Suprapubic skin (tissue), 3 donors: ENCODE measurements at regions not wholly inside any gene's neighbourhood (a gene's known extent, or its start where the extent isn't known, plus 50 kb on each side); places are given as distances from the start of the nearest gene placed in this dataset.

Experiments used
- EP300 ChIP-seq: sonication (generic); formaldehyde crosslinking; IDR thresholded peaks from one replicate; pipeline ENCODE4 v1.6.1; 2017; ENCODE audit warnings: antibody characterized with exemption
- TF ChIP-seq, protein P1 (sequence below), 2 donors: fragments of 200-600 bp in 1 of 2; fragments of 450-650 bp in 1 of 2; sonication (generic) in 1 of 2; IDR thresholded peaks; one replicate each; pipeline ENCODE4 v1.5.1; 2016 to 2019; ENCODE audit warnings: antibody characterized with exemption in 2 of 2, mild to moderate bottlenecking in 1 of 2, moderate library complexity in 1 of 2

DNA sequence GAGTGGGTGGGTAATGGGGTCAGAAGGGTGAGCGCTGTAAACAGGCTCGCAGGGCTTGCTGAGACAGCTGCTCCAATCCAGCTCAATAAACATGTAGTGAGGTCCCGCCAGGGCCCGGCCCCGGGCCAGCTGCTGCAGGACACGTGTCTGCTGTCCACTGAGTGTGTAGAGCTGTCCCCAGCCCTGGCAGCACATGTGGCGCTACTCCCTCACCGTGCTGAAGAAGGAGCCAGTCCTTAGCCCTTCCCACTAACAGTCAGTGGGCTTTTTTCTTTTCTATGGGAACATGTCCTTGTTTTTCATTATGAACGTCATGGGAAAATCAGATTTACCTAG lies 78.9 kb upstream of the C1orf174 start:
- TF ChIP-seq EP300, result no peak
- TF ChIP-seq, protein P1, sequence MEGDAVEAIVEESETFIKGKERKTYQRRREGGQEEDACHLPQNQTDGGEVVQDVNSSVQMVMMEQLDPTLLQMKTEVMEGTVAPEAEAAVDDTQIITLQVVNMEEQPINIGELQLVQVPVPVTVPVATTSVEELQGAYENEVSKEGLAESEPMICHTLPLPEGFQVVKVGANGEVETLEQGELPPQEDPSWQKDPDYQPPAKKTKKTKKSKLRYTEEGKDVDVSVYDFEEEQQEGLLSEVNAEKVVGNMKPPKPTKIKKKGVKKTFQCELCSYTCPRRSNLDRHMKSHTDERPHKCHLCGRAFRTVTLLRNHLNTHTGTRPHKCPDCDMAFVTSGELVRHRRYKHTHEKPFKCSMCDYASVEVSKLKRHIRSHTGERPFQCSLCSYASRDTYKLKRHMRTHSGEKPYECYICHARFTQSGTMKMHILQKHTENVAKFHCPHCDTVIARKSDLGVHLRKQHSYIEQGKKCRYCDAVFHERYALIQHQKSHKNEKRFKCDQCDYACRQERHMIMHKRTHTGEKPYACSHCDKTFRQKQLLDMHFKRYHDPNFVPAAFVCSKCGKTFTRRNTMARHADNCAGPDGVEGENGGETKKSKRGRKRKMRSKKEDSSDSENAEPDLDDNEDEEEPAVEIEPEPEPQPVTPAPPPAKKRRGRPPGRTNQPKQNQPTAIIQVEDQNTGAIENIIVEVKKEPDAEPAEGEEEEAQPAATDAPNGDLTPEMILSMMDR (IDR thresholded peaks at IDR 0.05), result no peak
